Kidney epithelial cell (primary cell): ENCODE measurements at regions not wholly inside any gene's neighbourhood (a gene's known extent, or its start where the extent isn't known, plus 50 kb on each side); places are given as distances from the start of the nearest gene placed in this dataset.
"Not testable (repeated sequence)": the region's sequence is repeated elsewhere in the genome, so short reads cannot be mapped to it uniquely, and the experiment has no call there.

ENCODE experiments used
- DNase-seq: peaks from one replicate; pipeline ENCODE4 v3.0.0-alpha.2; 2010; ENCODE audit warnings: low read depth
- H3K27me3 ChIP-seq: 2 replicates; pipeline ENCODE4 v1.6.0; 2011; ENCODE audit warnings: low read length; ENCODE audit not compliant: control insufficient read depth, insufficient read depth
- H3K36me3 ChIP-seq: 2 replicates; pipeline ENCODE4 v1.5.1; 2011; ENCODE audit warnings: low read length; ENCODE audit not compliant: control insufficient read depth, insufficient read depth
- H3K4me3 ChIP-seq: 2 replicates; pipeline ENCODE4 v1.5.1; 2011; ENCODE audit warnings: low read depth, mild to moderate bottlenecking, control low read depth, low read length
- TF ChIP-seq, protein P1 (sequence below): IDR thresholded peaks from 2 replicates; pipeline ENCODE4 v1.5.1; 2011; ENCODE audit warnings: mild to moderate bottlenecking, moderate library complexity, low read length, control low read depth, inconsistent platforms; ENCODE audit not compliant: insufficient read depth, poor library complexity, severe bottlenecking

DNA sequence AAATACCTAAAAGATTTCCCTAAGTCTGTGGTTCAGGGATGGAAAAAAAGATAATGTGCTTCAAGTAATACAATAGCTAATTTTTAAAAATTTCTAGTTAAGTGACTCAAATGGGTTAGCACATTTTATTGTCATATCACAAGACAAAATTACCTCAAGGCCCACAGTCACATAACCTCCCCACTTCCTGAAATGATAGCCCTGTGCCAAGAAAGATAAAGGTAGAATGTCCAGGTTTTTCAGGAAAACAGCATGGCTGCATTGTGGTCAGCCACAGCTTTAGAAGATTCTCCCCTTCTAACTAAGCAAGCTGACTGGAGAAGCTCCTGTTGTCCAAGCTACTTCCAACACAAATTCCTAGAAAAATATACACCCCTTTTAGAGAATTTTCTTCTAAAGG lies 127.1 kb upstream of the SLC35G4 start:
- TF ChIP-seq, protein P1, sequence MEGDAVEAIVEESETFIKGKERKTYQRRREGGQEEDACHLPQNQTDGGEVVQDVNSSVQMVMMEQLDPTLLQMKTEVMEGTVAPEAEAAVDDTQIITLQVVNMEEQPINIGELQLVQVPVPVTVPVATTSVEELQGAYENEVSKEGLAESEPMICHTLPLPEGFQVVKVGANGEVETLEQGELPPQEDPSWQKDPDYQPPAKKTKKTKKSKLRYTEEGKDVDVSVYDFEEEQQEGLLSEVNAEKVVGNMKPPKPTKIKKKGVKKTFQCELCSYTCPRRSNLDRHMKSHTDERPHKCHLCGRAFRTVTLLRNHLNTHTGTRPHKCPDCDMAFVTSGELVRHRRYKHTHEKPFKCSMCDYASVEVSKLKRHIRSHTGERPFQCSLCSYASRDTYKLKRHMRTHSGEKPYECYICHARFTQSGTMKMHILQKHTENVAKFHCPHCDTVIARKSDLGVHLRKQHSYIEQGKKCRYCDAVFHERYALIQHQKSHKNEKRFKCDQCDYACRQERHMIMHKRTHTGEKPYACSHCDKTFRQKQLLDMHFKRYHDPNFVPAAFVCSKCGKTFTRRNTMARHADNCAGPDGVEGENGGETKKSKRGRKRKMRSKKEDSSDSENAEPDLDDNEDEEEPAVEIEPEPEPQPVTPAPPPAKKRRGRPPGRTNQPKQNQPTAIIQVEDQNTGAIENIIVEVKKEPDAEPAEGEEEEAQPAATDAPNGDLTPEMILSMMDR, result no peak
- no peaks in the 10 kb centered on the region for H3K36me3 ChIP-seq
- H3K4me3 ChIP-seq, result no peak overlapping the region
- no peak for DNase-seq
- H3K27me3 ChIP-seq, result no peaks in the 10 kb centered on the region

DNA sequence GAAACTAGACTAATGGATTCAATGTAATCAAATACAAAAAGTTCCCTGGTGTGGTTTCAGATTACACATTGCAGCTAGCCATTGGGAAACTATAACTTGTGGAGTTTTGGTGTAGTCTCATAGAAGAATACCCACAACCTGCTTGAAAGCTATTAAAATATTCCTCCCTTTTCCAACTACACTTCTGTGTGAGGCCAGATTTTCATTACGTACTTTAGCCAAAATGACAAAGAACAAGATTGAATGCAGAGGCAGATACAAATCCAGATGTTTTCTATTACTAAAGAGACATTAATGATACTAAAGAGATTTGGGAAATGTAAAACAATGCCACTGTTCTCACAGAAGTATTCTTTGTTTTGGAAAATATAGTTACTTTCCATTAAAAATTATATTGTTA lies 128.7 kb upstream of the SLC35G4 start:
- Histone ChIP-seq H3K4me3 (no peak overlapping the region), H3K36me3 (no peaks in the 10 kb centered on the region), H3K27me3 (no peaks in the 10 kb centered on the region)
- TF ChIP-seq, protein P1, result no peak
- DNase-seq, result no peak

DNA sequence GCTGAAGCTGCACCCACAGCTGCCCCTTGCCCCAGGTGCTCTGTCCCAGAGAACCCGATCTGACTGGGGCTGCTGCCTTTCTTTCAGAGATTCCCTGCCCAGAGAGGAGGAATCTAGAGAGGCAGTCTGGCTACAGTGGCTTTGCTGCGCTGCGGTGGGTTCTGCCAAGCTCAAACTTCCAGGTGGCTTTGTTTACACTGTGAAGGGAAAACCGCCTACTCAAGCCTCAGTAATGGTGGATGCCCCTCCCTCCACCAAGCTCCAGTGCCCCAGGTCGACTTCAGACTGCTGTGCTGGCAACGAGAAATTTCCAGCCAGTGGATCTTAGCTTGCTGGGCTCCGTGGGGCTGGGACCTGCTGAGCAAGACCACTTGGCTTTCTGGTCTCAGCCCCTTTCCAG lies 130.4 kb upstream of the SLC35G4 start:
- not testable (repeated sequence) for DNase-seq, H3K36me3 ChIP-seq, H3K27me3 ChIP-seq, H3K4me3 ChIP-seq

DNA sequence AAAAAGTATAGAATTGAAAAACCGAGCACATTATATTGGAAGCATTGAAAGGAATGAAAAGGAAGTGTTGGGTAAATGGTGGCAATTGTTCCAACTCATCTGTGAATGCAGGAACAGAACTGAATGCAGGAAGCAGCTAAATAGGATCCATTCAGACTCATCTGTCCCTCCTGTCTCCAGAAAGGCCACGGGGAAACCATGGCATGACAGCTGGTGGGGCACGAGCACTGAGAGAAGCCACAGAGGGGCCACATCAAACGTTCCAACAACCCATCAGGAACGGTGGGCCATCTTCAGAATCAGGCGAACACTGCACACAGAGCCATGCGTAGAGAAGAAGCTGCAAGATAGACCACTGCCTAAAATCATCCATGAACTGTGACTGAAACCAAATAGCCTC lies 138.5 kb upstream of the SLC35G4 start:
- no peaks in the 10 kb centered on the region for H3K27me3 ChIP-seq
- TF ChIP-seq, protein P1, result no peak
- H3K36me3 ChIP-seq, result no peaks in the 10 kb centered on the region
- H3K4me3 ChIP-seq, result no peak overlapping the region
- DNase-seq, result no peak

DNA sequence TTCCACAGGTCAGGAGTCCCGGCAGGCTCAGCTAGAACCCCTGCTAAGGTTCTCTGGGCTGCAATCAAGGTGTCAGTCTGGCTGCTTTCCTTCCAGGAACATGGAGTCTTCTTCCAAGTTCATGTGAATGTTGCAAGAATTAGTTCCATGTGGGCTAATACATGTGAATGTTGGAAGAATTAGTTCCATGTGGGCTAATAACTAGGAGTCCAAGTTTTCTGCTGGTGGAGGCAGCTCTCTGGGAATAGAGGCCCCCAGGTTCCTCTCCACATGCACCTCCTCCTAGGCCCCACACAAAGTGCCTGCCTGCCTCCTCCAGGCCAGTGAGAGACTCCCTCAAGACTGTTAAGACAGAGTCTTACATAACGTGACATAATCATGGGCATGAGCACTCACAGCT lies 140.8 kb upstream of the SLC35G4 start:
- TF ChIP-seq, protein P1, result no peak
- H3K27me3 ChIP-seq, result no peaks in the 10 kb centered on the region
- no peak overlapping the region for H3K4me3 ChIP-seq
- H3K36me3 ChIP-seq, result no peaks in the 10 kb centered on the region
- DNase-seq, result no peak

DNA sequence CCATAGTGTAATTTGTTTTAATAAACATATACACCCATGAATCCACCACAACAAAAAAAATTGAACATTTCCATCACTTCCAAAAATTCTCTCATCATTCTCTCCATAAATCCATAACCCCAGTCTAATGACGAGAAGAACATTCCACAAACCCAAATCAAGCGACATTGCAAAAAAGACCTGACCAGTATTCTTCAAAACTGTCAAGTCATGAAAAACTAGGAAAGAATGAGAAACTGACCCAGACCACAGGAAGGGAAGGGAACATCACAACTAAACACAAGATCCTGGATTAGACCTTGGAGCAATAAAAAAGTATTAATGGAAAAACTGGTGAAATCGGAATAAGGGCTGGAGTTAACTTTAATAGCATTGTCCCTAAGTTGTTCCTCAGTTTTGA lies 141.3 kb upstream of the SLC35G4 start:
- no peak for DNase-seq
- no peak overlapping the region for H3K4me3 ChIP-seq
- H3K27me3 ChIP-seq, result no peaks in the 10 kb centered on the region
- no peaks in the 10 kb centered on the region for H3K36me3 ChIP-seq
- TF ChIP-seq, protein P1, result no peak

DNA sequence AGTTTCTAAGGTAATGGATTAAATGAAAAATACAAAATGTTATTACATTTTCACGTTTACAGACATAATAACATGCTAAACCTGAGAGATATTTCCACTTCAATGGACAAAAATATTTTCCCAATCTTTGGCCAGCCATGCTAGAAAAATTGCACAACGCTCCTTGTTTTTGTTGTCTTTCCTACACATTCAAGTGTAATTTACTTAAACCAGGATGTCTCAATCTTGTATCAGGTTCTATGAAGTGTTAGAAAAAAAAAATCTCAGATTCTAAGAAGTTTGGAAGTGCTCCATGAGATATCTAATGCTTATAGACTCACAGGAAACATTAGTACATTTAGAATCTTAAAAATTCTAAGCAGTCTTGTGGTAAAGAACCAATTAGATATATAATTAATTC lies 141.8 kb upstream of the SLC35G4 start:
- TF ChIP-seq, protein P1, result no peak

More for the DNA sequence above, 141.8 kb upstream of the SLC35G4 start:
- no peak for DNase-seq
- H3K27me3 ChIP-seq, result no peaks in the 10 kb centered on the region
- H3K4me3 ChIP-seq, result no peak overlapping the region
- H3K36me3 ChIP-seq, result no peaks in the 10 kb centered on the region
